ENCODE measurements at regions not wholly inside any gene's neighbourhood (a gene's known extent, or its start where the extent isn't known, plus 50 kb on each side); places are given as distances from the start of the nearest gene placed in this dataset.
A peak's percentile ranks its signal among the peaks of the same experiment; 100 is the strongest.

DNA sequence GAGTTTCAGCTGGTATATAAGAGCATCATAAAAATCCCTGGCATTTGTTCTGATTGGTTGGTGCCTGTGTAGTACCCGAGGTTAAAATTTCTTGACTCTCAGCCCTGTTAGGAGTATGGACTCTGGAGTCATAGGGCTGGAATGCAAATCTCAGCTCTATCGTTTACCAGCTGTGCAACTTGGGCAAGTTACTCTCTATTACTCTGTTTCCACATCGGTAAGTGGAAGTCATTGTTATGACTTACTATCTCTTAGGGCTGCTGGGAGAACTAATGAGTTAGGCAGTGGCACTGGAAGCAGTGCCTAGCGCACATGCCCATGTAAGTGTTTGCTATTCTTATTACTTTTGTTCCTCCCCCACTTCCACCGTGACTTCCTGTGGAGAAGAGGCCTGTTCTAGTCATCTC is 141.6 kb downstream of the BOD1 start:
- H3K4me1 ChIP-seq (ENCODE audit: control insufficient read depth, insufficient read depth, low read length) = no peaks in the 10 kb centered on the region
- no peaks in the 10 kb centered on the region for H3K36me3 ChIP-seq (ENCODE audit: control insufficient read depth in 2 of 2, insufficient read depth in 1 of 2, low read length in 2 of 2)
- POLR2A ChIA-PET = no interaction called here
- no peak for TF ChIP-seq YY2 (tag by site-specific recombination; IDR thresholded peaks at IDR 0.05)
- TF ChIP-seq, protein P1, sequence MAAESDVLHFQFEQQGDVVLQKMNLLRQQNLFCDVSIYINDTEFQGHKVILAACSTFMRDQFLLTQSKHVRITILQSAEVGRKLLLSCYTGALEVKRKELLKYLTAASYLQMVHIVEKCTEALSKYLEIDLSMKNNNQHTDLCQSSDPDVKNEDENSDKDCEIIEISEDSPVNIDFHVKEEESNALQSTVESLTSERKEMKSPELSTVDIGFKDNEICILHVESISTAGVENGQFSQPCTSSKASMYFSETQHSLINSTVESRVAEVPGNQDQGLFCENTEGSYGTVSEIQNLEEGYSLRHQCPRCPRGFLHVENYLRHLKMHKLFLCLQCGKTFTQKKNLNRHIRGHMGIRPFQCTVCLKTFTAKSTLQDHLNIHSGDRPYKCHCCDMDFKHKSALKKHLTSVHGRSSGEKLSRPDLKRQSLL (tag by site-specific recombination; IDR thresholded peaks at IDR 0.05) = no peak
- TF ChIP-seq ZNF670 (tag by site-specific recombination; IDR thresholded peaks at IDR 0.05; ENCODE audit: low read depth) = no peak
- no peak for TF ChIP-seq ZBTB1 (tag by site-specific recombination; IDR thresholded peaks at IDR 0.05)
- TF ChIP-seq ZNF341 (tag by site-specific recombination; IDR thresholded peaks at IDR 0.05; ENCODE audit: low read depth) = peak; percentile 39; the same call in 1 of the 2 replicates
- H3K4me3 ChIP-seq (ENCODE audit: low read depth, low read length) = no peak overlapping the region
- H3K27ac ChIP-seq (ENCODE audit: extremely low read depth, low read depth, low read length) = no peak overlapping the region
- no peaks in the 10 kb centered on the region for H3K9me3 ChIP-seq (ENCODE audit: control insufficient read depth, insufficient read depth, low read depth, low read length)
- CTCF ChIA-PET = interaction anchor here (0.6 to 1.2 kb wide), 5 partner anchors 9 to 1354 kb away, joined by 3 to 4 read pairs (median 3); no protein-coding TSS in a partner anchor

DNA sequence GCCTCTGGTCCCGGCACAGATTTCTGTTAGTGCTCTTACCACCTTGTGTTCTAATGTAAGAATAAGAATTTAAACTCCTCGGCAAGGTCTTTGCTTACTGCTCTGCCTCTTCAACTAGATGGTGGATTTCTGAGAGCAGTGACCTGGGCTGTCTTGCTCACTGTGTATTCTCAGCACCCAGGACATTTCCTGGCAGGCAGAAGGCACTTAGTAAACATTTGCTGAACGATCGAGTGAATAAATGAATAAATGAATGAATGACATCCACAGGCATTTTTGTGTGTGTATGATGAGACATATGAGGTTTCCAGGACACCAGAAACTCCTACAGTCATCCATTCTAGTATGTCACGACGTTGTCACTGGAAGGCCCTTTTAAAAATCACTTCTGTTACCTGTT is 143.2 kb downstream of the BOD1 start:
- CTCF ChIA-PET = interaction anchor here (0.6 to 1.4 kb wide), 4 partner anchors 14 to 106 kb away, joined by 3 to 9 read pairs (median 3); no protein-coding TSS in a partner anchor
- Histone ChIP-seq H3K27ac (ENCODE audit: extremely low read depth, low read depth, low read length) (no peak overlapping the region), H3K36me3 (ENCODE audit: control insufficient read depth in 2 of 2, insufficient read depth in 1 of 2, low read length in 2 of 2) (no peaks in the 10 kb centered on the region), H3K4me3 (ENCODE audit: low read depth, low read length) (no peak overlapping the region), H3K4me1 (ENCODE audit: control insufficient read depth, insufficient read depth, low read length) (no peaks in the 10 kb centered on the region), H3K9me3 (ENCODE audit: control insufficient read depth, insufficient read depth, low read depth, low read length) (no peaks in the 10 kb centered on the region)
- no peak for TF ChIP-seq ZNF138 (tag by site-specific recombination; IDR thresholded peaks at IDR 0.05; ENCODE audit: borderline replicate concordance)
- no peak for TF ChIP-seq ZNF169 (tag by site-specific recombination; IDR thresholded peaks at IDR 0.05)
- no peak for TF ChIP-seq YY1 (tag by site-specific recombination; IDR thresholded peaks at IDR 0.05)
- TF ChIP-seq, protein P2, sequence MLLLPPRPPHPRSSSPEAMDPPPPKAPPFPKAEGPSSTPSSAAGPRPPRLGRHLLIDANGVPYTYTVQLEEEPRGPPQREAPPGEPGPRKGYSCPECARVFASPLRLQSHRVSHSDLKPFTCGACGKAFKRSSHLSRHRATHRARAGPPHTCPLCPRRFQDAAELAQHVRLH (tag by site-specific recombination; IDR thresholded peaks at IDR 0.05) = no peak
- TF ChIP-seq, protein P3, sequence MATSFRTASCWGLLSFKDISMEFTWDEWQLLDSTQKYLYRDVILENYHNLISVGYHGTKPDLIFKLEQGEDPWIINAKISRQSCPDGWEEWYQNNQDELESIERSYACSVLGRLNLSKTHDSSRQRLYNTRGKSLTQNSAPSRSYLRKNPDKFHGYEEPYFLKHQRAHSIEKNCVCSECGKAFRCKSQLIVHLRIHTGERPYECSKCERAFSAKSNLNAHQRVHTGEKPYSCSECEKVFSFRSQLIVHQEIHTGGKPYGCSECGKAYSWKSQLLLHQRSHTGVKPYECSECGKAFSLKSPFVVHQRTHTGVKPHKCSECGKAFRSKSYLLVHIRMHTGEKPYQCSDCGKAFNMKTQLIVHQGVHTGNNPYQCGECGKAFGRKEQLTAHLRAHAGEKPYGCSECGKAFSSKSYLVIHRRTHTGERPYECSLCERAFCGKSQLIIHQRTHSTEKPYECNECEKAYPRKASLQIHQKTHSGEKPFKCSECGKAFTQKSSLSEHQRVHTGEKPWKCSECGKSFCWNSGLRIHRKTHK (tag by site-specific recombination; IDR thresholded peaks at IDR 0.05) = no peak
- TF ChIP-seq, protein P4, sequence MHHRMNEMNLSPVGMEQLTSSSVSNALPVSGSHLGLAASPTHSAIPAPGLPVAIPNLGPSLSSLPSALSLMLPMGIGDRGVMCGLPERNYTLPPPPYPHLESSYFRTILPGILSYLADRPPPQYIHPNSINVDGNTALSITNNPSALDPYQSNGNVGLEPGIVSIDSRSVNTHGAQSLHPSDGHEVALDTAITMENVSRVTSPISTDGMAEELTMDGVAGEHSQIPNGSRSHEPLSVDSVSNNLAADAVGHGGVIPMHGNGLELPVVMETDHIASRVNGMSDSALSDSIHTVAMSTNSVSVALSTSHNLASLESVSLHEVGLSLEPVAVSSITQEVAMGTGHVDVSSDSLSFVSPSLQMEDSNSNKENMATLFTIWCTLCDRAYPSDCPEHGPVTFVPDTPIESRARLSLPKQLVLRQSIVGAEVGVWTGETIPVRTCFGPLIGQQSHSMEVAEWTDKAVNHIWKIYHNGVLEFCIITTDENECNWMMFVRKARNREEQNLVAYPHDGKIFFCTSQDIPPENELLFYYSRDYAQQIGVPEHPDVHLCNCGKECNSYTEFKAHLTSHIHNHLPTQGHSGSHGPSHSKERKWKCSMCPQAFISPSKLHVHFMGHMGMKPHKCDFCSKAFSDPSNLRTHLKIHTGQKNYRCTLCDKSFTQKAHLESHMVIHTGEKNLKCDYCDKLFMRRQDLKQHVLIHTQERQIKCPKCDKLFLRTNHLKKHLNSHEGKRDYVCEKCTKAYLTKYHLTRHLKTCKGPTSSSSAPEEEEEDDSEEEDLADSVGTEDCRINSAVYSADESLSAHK (tag by site-specific recombination; IDR thresholded peaks at IDR 0.05) = no peak
- TF ChIP-seq, protein P5, sequence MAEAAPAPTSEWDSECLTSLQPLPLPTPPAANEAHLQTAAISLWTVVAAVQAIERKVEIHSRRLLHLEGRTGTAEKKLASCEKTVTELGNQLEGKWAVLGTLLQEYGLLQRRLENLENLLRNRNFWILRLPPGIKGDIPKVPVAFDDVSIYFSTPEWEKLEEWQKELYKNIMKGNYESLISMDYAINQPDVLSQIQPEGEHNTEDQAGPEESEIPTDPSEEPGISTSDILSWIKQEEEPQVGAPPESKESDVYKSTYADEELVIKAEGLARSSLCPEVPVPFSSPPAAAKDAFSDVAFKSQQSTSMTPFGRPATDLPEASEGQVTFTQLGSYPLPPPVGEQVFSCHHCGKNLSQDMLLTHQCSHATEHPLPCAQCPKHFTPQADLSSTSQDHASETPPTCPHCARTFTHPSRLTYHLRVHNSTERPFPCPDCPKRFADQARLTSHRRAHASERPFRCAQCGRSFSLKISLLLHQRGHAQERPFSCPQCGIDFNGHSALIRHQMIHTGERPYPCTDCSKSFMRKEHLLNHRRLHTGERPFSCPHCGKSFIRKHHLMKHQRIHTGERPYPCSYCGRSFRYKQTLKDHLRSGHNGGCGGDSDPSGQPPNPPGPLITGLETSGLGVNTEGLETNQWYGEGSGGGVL (tag by site-specific recombination; IDR thresholded peaks at IDR 0.05) = no peak
- TF ChIP-seq ZNF596 (tag by site-specific recombination; IDR thresholded peaks at IDR 0.05) = no peak
- no peak for TF ChIP-seq GLI2 (tag by site-specific recombination; IDR thresholded peaks at IDR 0.05; ENCODE audit: borderline replicate concordance, low read depth)
- no peak for TF ChIP-seq GFI1B (tag by site-specific recombination; IDR thresholded peaks at IDR 0.05)
- POLR2A ChIA-PET = no interaction called here
